HepG2 (cell line): ENCODE measurements at regions not wholly inside any gene's neighbourhood (a gene's known extent, or its start where the extent isn't known, plus 50 kb on each side); places are given as distances from the start of the nearest gene placed in this dataset.

Source experiments
- ATAC-seq: fragments of 200-7000 bp; cut with Tn5 transposase; 3 replicates; pipeline ENCODE4 v1.9.1; 2020; ENCODE audit warnings: mild to moderate bottlenecking, moderate library complexity
- BruUV-seq: library from RNA; stranded (reverse); fragments of 400-500 nt; replicated peaks from 2 replicates; lab custom pipeline; 2021; lab: Mats Ljungman, UMichigan
- CTCF ChIA-PET: fragments of 300-600 bp; formaldehyde crosslinking; extraction: SDS; loops from one replicate; lab custom pipeline; 2021; ENCODE audit warnings: low total read pairs, inconsistent platforms, low intra/inter-chr PET ratio; lab: Yijun Ruan, JAX
- POLR2A ChIA-PET: fragments of 350-600 bp; sonication (Branson Sonifier 250); formaldehyde crosslinking; loops from one replicate; lab custom pipeline; 2020; ENCODE audit warnings: antibody characterized with exemption, inconsistent platforms; lab: Yijun Ruan, JAX
- DNase-seq: peaks from one replicate; pipeline ENCODE4 v3.0.0-alpha.2; 2015; ENCODE audit warnings: low spot score
- FAIRE-seq: peaks from 3 replicates; lab custom pipeline; 2011; peaks lifted over from hg19 to GRCh38; lab: Jason Lieb, UNC
- H2AFZ ChIP-seq: one replicate; pipeline ENCODE4 v1.6.1; 2011; ENCODE audit warnings: low read length, inconsistent platforms
- H3K27ac ChIP-seq: fragments of 300-600 bp; 3 replicates; pipeline ENCODE4 v1.8.0; 2011; ENCODE audit warnings: mixed run types, mild to moderate bottlenecking, mixed read lengths, low read length, inconsistent platforms; ENCODE audit not compliant: insufficient read depth; ENCODE audit errors: extremely low read length
- H3K27me3 ChIP-seq, 2 experiments: fragments of 200-600 bp in 1 of 2; 2 replicates in 1 of 2; 3 replicates in 1 of 2; pipeline versions ENCODE4 v1.6.0 to v1.8.0; 2011; ENCODE audit warnings: low read length in 2 of 2, mild to moderate bottlenecking in 2 of 2, moderate library complexity in 2 of 2, inconsistent platforms in 1 of 2; ENCODE audit not compliant: insufficient read depth in 2 of 2, control insufficient read depth in 1 of 2
- H3K36me3 ChIP-seq, 2 experiments: fragments of 200-600 bp in 1 of 2; replicated peaks in 1 of 2; 2 replicates in 1 of 2; 3 replicates in 1 of 2; pipeline versions ENCODE4 v1.5.1 to v1.8.0; 2011; ENCODE audit warnings: low read length in 2 of 2, inconsistent platforms in 1 of 2; ENCODE audit not compliant: insufficient read depth in 2 of 2, control insufficient read depth in 1 of 2
- H3K4me1 ChIP-seq: 2 replicates; pipeline ENCODE4 v1.5.1; 2012; ENCODE audit warnings: low read length, inconsistent platforms; ENCODE audit not compliant: insufficient read depth
- H3K4me2 ChIP-seq: 2 replicates; pipeline ENCODE4 v1.6.0; 2011; ENCODE audit warnings: low read depth, low read length, inconsistent platforms
- H3K4me3 ChIP-seq, 3 experiments: fragments of 200-600 bp in 1 of 3; sonication (generic), shearing (Covaris generic) in 1 of 3; replicated peaks in 1 of 3; 2 replicates each; pipeline ENCODE4 v1.5.1; 2011 to 2016; ENCODE audit warnings: low read length in 3 of 3, inconsistent platforms in 2 of 3, low read depth in 2 of 3, mild to moderate bottlenecking in 2 of 3, control low read depth in 1 of 3, mixed read lengths in 1 of 3; ENCODE audit not compliant: insufficient read depth in 1 of 3
- H3K79me2 ChIP-seq: one replicate; pipeline ENCODE4 v1.6.1; 2011; ENCODE audit warnings: low read length, inconsistent platforms; ENCODE audit not compliant: insufficient read depth
- H3K9ac ChIP-seq: 2 replicates; pipeline ENCODE4 v1.6.0; 2011; ENCODE audit warnings: mild to moderate bottlenecking, low read depth, low read length, inconsistent platforms; ENCODE audit not compliant: insufficient read depth
- H3K9me3 ChIP-seq: 2 replicates; pipeline ENCODE4 v1.5.1; 2012; ENCODE audit warnings: mild to moderate bottlenecking, low read length
- H4K20me1 ChIP-seq: 2 replicates; pipeline ENCODE4 v1.6.0; 2011; ENCODE audit warnings: inconsistent platforms, mild to moderate bottlenecking, low read length, moderate library complexity; ENCODE audit not compliant: insufficient read depth
- NBN ChIP-seq: fragments of 450-650 bp; conservative IDR thresholded peaks from 2 replicates; pipeline ENCODE4 v1.6.1; 2017
- WGBS: methylation state at CpG from one replicate; pipeline ENCODE4 v1.1.6; 2017; ENCODE audit warnings: low lambda C conversion rate; 5-methylcytosine and 5-hydroxymethylcytosine counted together
- in situ Hi-C: cut with HindIII; loops from 2 replicates; pipeline ENCODE4 v1.10.0; 2017; ENCODE audit warnings: low pct_unique_long_range_greater_than_20kb; ENCODE audit not compliant: extremely low pct_ligation_motif_present
- intact Hi-C: fragments of 100-400 bp; cut with micrococcal nuclease; formaldehyde crosslinking; loops from one replicate; pipeline ENCODE4 v1.10.0; 2022; ENCODE audit not compliant: unreplicated experiment
- TF ChIP-seq, protein P1 (sequence below): sonication (generic); formaldehyde crosslinking; IDR thresholded peaks from 2 replicates; pipeline ENCODE4 v1.5.0; 2020; ENCODE audit warnings: mild to moderate bottlenecking, missing genetic modification reagents, borderline replicate concordance
- TF ChIP-seq, protein P2 (sequence below): IDR thresholded peaks from 2 replicates; pipeline ENCODE4 v1.6.1; 2012; ENCODE audit warnings: low read length, improper control_type of control experiment

DNA sequence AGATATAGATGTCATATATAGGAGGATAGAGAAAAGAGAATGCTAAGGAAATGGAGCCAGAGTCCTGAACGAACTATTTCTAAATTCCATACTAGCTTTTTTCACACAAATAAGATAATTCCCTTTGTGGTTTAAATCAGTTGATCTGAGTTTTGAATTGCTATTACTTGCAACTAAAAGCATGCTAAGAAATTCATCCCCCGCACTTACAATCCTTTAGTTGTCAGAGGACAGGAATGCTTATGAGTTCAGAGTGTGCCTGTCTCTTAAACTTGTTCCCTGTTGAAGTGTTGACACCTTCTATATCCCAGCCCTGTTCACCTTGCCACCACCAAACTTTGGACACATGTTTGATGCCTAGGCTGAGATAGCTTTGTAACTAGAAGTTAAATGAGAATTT, 406.2 kb downstream of the METTL15 start:
- no peaks in the 10 kb centered on the region for H3K36me3 ChIP-seq
- in situ Hi-C loops (no loop called here), intact Hi-C loops (no loop called here)
- H3K4me1 ChIP-seq = no peaks in the 10 kb centered on the region
- ATAC-seq = no peak
- no peaks in the 10 kb centered on the region for H3K79me2 ChIP-seq
- H3K27ac ChIP-seq = no peak overlapping the region
- POLR2A ChIA-PET = no interaction called here
- no peak for DNase-seq
- FAIRE-seq = no peak
- H3K27me3 ChIP-seq = no peaks in the 10 kb centered on the region
- no peak overlapping the region for H3K4me2 ChIP-seq
- H3K9me3 ChIP-seq = peaks cover 11% of the 10 kb centered on the region; the same call in 1 of the 2 replicates
- H2AFZ ChIP-seq = no peak overlapping the region
- CTCF ChIA-PET = no interaction called here
- WGBS = 59% methylated on average over 2 of the region's 2 CpGs
- no TSS peak for BruUV-seq
- TF ChIP-seq, protein P1, sequence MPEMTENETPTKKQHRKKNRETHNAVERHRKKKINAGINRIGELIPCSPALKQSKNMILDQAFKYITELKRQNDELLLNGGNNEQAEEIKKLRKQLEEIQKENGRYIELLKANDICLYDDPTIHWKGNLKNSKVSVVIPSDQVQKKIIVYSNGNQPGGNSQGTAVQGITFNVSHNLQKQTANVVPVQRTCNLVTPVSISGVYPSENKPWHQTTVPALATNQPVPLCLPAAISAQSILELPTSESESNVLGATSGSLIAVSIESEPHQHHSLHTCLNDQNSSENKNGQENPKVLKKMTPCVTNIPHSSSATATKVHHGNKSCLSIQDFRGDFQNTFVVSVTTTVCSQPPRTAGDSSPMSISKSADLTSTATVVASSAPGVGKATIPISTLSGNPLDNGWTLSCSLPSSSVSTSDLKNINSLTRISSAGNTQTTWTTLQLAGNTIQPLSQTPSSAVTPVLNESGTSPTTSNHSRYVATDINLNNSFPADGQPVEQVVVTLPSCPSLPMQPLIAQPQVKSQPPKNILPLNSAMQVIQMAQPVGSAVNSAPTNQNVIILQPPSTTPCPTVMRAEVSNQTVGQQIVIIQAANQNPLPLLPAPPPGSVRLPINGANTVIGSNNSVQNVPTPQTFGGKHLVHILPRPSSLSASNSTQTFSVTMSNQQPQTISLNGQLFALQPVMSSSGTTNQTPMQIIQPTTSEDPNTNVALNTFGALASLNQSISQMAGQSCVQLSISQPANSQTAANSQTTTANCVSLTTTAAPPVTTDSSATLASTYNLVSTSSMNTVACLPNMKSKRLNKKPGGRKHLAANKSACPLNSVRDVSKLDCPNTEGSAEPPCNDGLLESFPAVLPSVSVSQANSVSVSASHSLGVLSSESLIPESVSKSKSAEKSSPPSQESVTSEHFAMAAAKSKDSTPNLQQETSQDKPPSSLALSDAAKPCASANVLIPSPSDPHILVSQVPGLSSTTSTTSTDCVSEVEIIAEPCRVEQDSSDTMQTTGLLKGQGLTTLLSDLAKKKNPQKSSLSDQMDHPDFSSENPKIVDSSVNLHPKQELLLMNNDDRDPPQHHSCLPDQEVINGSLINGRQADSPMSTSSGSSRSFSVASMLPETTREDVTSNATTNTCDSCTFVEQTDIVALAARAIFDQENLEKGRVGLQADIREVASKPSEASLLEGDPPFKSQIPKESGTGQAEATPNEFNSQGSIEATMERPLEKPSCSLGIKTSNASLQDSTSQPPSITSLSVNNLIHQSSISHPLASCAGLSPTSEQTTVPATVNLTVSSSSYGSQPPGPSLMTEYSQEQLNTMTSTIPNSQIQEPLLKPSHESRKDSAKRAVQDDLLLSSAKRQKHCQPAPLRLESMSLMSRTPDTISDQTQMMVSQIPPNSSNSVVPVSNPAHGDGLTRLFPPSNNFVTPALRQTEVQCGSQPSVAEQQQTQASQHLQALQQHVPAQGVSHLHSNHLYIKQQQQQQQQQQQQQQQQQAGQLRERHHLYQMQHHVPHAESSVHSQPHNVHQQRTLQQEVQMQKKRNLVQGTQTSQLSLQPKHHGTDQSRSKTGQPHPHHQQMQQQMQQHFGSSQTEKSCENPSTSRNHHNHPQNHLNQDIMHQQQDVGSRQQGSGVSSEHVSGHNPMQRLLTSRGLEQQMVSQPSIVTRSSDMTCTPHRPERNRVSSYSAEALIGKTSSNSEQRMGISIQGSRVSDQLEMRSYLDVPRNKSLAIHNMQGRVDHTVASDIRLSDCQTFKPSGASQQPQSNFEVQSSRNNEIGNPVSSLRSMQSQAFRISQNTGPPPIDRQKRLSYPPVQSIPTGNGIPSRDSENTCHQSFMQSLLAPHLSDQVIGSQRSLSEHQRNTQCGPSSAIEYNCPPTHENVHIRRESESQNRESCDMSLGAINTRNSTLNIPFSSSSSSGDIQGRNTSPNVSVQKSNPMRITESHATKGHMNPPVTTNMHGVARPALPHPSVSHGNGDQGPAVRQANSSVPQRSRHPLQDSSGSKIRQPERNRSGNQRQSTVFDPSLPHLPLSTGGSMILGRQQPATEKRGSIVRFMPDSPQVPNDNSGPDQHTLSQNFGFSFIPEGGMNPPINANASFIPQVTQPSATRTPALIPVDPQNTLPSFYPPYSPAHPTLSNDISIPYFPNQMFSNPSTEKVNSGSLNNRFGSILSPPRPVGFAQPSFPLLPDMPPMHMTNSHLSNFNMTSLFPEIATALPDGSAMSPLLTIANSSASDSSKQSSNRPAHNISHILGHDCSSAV = no peak
- TF ChIP-seq, protein P2, sequence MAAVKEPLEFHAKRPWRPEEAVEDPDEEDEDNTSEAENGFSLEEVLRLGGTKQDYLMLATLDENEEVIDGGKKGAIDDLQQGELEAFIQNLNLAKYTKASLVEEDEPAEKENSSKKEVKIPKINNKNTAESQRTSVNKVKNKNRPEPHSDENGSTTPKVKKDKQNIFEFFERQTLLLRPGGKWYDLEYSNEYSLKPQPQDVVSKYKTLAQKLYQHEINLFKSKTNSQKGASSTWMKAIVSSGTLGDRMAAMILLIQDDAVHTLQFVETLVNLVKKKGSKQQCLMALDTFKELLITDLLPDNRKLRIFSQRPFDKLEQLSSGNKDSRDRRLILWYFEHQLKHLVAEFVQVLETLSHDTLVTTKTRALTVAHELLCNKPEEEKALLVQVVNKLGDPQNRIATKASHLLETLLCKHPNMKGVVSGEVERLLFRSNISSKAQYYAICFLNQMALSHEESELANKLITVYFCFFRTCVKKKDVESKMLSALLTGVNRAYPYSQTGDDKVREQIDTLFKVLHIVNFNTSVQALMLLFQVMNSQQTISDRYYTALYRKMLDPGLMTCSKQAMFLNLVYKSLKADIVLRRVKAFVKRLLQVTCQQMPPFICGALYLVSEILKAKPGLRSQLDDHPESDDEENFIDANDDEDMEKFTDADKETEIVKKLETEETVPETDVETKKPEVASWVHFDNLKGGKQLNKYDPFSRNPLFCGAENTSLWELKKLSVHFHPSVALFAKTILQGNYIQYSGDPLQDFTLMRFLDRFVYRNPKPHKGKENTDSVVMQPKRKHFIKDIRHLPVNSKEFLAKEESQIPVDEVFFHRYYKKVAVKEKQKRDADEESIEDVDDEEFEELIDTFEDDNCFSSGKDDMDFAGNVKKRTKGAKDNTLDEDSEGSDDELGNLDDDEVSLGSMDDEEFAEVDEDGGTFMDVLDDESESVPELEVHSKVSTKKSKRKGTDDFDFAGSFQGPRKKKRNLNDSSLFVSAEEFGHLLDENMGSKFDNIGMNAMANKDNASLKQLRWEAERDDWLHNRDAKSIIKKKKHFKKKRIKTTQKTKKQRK = no peak
- TF ChIP-seq NBN = no peak
- no peaks in the 10 kb centered on the region for H4K20me1 ChIP-seq
- H3K9ac ChIP-seq = no peak overlapping the region
- no peak overlapping the region for H3K4me3 ChIP-seq
